ENCODE measurements at regions not wholly inside any gene's neighbourhood (a gene's known extent, or its start where the extent isn't known, plus 50 kb on each side); places are given as distances from the start of the nearest gene placed in this dataset.
"Not testable (repeated sequence)": the region's sequence is repeated elsewhere in the genome, so short reads cannot be mapped to it uniquely, and the experiment has no call there.

GRCh38 chr10:109633846-109634245 is 289.5 kb downstream of the XPNPEP1 start:
- no peak for DNase-seq

DNA sequence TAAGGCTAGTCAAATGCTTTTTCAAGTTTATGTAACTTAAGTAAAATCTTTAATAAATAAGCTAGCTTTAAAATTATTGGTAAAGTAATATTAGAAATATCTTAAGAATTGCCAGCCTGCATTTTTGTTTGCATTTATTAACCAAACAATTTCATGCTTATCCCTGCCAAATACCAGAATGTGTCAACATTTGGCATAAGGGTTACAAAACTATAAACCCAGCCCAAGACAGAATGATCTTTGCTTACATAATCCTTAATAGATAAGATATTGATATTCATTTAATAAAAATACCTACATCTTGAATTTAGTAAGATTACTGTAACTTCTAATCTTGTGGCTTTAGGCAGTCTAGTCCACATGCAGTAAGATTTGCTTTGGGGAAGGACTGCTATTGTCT is 290.3 kb downstream of the XPNPEP1 start:
- not testable (repeated sequence) for DNase-seq

DNA sequence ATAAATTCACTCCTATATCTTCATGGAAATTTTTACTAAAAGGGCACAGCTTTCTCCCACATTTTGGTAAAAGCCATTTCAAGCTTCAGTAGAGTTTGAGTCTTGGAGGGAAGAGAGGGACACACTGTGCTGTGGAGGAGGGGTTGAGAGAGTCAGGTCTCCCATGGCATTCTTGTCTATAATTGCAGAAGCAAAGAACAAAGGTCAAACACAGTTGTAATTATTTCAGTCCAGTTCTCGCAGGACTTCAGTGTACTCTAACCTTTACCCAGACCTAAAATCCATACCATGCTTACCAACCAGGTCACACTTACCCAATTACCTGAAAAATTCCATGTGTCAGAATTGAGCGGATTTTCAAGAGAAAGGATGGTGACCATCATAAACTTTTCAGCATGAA is 298.4 kb downstream of the XPNPEP1 start:
- no peak for DNase-seq

DNA sequence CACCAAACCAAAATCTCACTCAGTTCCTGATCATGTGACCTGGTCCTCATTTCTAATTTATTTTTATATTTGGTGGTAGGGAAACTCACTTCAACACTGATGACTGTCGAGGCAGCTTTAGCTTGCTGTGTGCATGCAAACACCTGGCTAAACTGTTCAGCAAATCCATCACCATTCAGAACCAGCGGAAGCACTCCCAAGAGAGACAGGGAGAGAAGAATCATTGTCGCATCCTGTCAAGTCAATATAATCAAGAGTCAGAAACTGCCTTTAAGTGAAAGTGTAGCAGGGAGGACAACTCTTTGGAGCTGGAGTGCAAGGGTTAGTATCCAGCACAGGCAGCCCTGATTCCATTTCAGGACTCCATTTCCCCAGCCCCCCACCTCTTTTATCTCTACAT is 300.7 kb downstream of the XPNPEP1 start:
- no peak for DNase-seq

DNA sequence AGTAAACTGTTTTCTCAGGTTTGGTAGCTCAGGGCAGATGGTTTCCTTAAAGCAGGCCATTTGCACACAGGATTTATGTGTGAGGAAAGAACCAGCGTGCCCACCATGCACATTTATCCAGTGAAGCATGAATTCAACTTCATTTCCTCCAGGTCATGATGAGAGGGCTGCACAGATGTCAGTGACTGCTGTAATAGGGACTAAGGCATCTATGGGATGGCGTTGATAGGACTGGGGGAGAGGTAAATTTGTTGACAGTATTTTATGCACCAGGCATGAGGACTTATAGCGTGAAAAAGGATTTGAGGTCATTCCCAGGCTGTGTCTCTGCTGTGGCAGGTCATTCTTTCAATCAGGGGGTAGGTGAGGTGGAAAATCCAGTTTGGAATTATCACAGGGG is 302.9 kb downstream of the XPNPEP1 start:
- DNase-seq, result no peak

- no peak for DNase-seq
Observed at GRCh38 chr10:109619914-109620313, 303.4 kb downstream of the XPNPEP1 start.

- DNase-seq, result no peak
Observed at GRCh38 chr10:109618748-109619147, 304.6 kb downstream of the XPNPEP1 start.

DNA sequence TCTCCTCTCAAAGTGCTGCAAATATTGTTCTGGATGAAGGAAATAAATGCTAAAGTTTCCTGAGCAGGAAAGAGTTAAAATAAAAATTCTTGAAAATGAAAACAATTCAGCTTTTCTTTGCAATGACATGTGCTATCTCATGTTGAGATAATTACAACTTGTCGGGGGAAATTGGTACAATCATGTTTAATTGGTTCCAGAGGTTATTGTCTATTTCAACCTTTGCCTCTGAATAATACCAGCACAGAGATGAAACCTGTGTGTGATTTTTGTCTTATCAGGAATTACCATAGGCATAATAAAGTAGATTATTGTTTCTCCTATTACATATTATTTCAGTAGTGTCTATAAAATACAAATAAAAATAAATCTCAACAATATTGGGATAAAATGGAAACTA is 305.0 kb downstream of the XPNPEP1 start:
- no peak for DNase-seq

DNA sequence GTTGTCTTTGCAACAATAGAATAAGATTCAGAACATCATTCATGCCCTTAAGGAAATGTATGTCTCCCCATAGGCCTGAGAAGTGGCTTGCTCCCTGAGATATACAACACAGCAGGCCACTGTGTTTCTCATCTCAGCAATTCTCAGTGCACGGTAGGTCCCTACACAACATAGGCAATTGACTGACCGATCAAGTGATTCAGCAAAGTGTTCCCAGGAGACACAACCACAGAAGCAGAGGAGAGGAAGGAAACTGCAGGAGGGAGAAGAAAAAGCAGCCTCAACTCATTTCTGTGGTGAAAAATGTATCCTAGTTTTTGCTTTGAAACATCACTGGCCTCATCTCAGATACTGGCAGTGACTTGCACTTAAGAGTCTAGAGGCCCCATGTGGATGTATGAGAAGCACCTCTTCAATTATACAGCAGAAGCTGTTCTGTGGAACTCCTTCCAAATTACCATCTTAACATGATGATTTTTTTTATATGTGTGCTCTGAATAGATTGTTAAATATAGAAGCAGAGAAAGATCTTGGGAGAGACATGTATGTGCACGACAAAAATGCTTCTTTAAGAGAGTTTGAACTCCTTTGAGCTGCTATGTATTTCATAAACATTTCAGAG is 306.8 kb downstream of the XPNPEP1 start:
- no peak for DNase-seq

DNA sequence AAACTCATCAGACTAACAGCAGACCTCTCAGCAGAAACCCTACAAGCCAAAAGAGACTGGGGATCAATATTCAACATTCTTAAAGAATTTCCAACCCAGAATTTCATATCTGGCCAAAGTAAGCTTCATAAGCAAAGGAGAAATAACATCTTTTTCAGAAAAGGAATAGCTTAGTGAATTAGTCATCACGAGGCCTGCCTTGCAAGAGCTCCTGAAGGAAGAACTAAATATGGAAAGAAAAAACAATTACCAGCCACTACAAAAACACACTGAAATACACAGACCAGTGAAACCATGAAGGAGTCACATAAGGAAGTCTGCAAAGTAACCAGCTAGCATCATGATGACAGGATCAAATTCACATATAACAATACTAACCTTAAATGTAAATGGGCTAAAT is 328.0 kb downstream of the XPNPEP1 start:
- not testable (repeated sequence) for DNase-seq

GRCh38 chr10:109593682-109594081 is 329.6 kb downstream of the XPNPEP1 start:
- DNase-seq, result no peak

DNA sequence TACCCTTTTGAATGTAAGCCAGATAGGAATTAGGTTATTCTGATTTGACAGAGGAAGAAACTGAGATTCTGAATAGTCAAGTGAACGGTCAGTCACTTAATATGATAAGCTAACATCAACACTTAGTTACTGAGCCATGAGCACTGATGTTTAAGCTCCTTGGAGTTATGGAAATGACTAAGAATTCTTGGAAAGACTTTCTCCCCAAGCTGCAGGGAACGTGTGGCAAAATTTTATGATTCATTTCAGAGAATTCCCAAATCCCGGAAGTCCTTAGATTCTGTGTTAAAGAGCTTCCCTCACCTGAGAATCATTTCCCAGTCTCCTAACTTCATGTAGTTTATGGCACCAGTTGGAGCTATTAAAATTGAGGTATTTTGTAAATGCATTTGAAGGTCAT is 330.9 kb downstream of the XPNPEP1 start:
- DNase-seq, result no peak

- no peak for DNase-seq
Observed at GRCh38 chr10:109591601-109592000, 331.7 kb downstream of the XPNPEP1 start.

- no peak for DNase-seq
Observed at GRCh38 chr10:109588259-109588658, 335.1 kb downstream of the XPNPEP1 start.

- no peak for DNase-seq
Observed at GRCh38 chr10:109587366-109587765, 335.9 kb downstream of the XPNPEP1 start.

DNA sequence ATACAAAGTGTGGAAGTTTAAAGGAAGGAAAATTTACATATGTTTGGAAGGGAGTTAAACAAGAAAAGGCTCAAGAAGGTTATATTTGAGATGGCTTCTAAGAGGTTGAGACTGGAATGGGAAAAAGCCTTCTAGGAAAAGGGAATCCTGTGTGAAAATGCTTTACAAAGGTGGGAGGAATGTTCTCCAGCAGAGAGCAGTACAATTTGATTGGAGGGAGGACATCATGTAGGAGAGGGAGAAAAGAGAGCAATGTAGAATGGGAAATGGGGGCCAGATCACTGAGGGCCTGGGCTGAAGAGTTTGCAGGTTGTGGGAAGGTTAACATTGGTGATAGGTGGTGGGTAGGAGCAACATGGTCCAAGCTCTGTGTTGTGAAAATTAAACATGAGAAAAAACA is 366.9 kb downstream of the XPNPEP1 start:
- no peak for DNase-seq

DNA sequence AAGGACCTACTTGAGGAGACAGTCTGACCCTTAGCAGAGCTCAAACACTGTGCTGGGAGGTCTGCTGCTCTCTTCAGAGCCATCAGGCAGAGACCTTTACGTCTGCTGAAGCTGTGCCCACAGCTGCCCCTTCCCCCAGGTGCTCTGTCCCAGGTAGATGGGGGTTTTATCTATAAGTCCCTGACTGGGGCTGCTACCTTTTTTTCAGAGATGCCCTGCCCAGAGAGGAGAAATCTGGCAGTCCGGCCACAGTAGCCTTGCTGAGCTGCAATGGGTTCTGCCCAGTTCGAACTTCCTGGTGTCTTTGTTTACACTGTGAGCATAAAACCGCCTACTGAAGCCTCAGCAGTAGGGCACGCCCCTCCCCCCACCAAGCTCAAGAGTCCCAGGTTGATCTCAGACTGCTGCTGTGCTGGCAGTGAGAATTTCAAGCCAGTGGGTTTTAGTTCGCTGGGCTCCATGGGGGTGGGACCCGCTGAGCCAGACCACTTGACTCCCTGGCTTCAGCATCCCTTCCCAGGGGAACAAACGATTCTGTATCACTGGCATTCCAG is 381.2 kb downstream of the XPNPEP1 start:
- not testable (repeated sequence) for DNase-seq

GRCh38 chr10:109534193-109534592 is 389.1 kb downstream of the XPNPEP1 start:
- no peak for DNase-seq

- DNase-seq, result no peak
Observed at GRCh38 chr10:109529258-109529657, 394.1 kb downstream of the XPNPEP1 start.

DNA sequence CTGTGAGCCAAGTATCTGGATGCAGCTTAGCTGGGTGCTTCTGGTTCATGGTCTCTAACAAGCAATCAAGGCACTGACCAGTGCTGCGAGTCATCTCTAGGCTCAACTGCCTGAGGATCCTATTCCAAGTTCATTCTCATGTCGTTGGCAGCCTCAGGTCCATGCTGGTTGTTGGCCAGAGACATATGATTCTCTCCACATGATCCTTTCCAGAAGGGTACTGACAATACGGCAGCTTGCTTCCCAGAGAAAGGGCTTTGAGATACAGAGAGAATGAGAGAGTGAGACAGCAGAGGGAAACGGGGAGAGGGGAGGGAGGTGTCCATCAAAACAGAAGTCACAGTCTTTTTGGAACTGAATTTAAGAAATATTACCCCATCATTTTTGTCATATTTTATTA is 405.6 kb downstream of the XPNPEP1 start:
- DNase-seq, result no peak

- DNase-seq, result no peak
Observed at GRCh38 chr10:109504401-109504800, 418.9 kb downstream of the XPNPEP1 start.

GRCh38 chr10:109487691-109488090 is 435.6 kb downstream of the XPNPEP1 start:
- no peak for DNase-seq

GRCh38 chr10:109480836-109481235 is 442.5 kb downstream of the XPNPEP1 start:
- no peak for DNase-seq

DNA sequence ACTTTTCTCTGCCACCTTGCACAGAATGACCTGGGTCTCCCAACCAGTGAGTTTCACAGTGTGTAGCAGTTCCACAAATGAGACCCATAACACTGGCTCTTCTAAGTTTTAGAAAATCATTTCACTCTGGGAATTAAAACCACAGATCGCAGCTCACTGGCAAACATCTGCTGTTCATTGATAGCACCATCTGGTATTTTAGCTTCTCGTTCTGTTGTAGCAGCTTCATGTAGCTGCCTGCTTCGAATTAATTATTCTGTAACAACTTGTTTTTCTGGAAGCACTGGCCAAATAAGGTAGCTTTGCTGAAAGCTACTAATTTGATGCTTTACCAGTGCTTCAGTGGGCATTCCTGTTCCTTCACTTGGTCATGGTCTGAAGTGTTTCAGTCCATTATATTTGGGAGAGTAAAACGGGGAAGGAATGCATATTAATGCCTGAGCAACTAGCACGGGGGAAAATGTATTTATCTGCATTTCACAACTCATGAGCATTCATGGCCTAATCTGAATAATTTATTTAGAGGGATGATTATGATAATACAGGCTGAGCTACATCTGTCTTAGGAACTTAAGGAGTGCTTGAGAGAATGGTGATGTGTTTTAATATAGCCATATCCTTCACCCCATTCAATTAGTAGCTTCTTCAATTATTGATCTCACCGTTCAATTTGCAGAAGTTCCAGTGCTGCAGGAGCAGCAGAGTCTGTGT is 447.4 kb downstream of the XPNPEP1 start:
- DNase-seq, result no peak

- DNase-seq, result no peak
Observed at GRCh38 chr10:109474812-109475211, 448.5 kb downstream of the XPNPEP1 start.

Measured in CD4-positive, alpha-beta T cell treated with Interferon alpha-2 for 1 hour (primary cell).